Activated CD4-positive, alpha-beta memory T cell treated with anti-CD3 and anti-CD28 coated beads for 36 hours (primary cell): ENCODE measurements at regions not wholly inside any gene's neighbourhood (a gene's known extent, or its start where the extent isn't known, plus 50 kb on each side); places are given as distances from the start of the nearest gene placed in this dataset.
"Not testable (repeated sequence)": the region's sequence is repeated elsewhere in the genome, so short reads cannot be mapped to it uniquely, and the experiment has no call there.

Source experiments
- CTCF ChIA-PET: fragments of 350-600 bp; sonication (Branson Sonifier 250); formaldehyde crosslinking; loops from one replicate; lab custom pipeline; 2021; ENCODE audit warnings: antibody characterized with exemption, inconsistent platforms; lab: Charles Lee
- POLR2A ChIA-PET: fragments of 350-600 bp; sonication (Branson Sonifier 250); formaldehyde crosslinking; loops from one replicate; lab custom pipeline; 2021; ENCODE audit warnings: antibody characterized with exemption; lab: Charles Lee
- DNase-seq: peaks from one replicate; pipeline ENCODE4 v3.0.0-alpha.2; 2020
- H3K27ac Mint-ChIP-seq: one replicate; pipeline ENCODE4 v1.8.0; 2021; ENCODE audit warnings: mixed read lengths
- H3K27me3 Mint-ChIP-seq: one replicate; pipeline ENCODE4 v1.8.0; 2021; ENCODE audit warnings: mixed read lengths
- H3K36me3 Mint-ChIP-seq: one replicate; pipeline ENCODE4 v1.8.0; 2021; ENCODE audit warnings: mixed read lengths
- H3K4me1 Mint-ChIP-seq: one replicate; pipeline ENCODE4 v1.8.0; 2021; ENCODE audit warnings: low read depth, mixed read lengths
- H3K4me3 Mint-ChIP-seq: one replicate; pipeline ENCODE4 v1.8.0; 2021; ENCODE audit warnings: mild to moderate bottlenecking, mixed read lengths
- H3K9me3 Mint-ChIP-seq: one replicate; pipeline ENCODE4 v1.8.0; 2021; ENCODE audit warnings: mixed read lengths
- intact Hi-C: fragments of 100-400 bp; cut with micrococcal nuclease; formaldehyde crosslinking; loops from one replicate; pipeline ENCODE4 v1.15.1; 2023

DNA sequence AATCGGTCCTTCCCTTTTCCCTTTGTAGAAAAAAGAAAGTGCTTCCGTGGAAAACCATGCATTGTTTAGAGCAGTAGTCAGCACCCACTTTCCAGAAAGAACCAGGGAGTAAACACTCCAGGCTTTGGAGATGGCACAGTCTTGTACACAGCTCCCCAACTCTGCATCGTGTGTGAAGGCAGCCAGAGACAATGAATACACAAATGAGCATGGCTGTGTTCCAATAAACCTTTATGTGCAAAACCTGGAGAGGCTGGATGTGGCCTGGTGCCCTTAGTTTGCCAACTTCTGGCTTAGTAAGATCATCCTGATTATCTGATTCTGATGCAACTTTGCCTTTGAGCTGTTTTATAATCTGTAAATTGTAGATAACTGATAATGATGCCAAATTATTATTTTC lies 463.4 kb upstream of the TMEM132C start:
- intact Hi-C loops, result no loop called here
- Mint-ChIP-seq H3K4me3 (no peak overlapping the region), H3K4me1 (no peaks in the 10 kb centered on the region), H3K9me3 (peaks cover 2% of the 10 kb centered on the region), H3K36me3 (no peaks in the 10 kb centered on the region), H3K27me3 (no peaks in the 10 kb centered on the region), H3K27ac (no peak overlapping the region)
- no peak for DNase-seq
- CTCF ChIA-PET, result no interaction called here
- POLR2A ChIA-PET, result no interaction called here

DNA sequence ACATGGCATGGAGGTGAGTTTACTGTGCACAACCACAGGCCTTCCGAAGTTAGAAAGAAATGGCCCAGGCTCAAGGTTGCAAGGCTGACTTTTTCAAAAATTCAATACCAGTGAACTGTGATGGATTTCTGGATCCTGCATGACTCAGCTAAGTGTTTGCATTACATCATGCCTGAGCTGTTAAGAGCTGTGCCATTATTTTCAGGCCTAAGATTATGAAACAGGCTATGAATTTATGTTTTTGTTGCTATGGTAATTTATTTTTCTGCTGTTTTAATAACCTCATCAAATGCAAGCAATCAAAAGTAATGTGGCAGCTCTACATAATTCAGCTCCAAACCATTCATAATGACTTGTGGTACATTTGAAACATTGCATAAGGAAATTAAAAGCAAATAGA lies 457.7 kb upstream of the TMEM132C start:
- DNase-seq, result no peak
- H3K36me3 Mint-ChIP-seq, result no peaks in the 10 kb centered on the region
- no peaks in the 10 kb centered on the region for H3K27me3 Mint-ChIP-seq
- intact Hi-C loops, result no loop called here
- ChIA-PET POLR2A (no interaction called here), CTCF (no interaction called here)
- H3K27ac Mint-ChIP-seq, result no peak overlapping the region
- no peaks in the 10 kb centered on the region for H3K4me1 Mint-ChIP-seq
- peaks cover 6% of the 10 kb centered on the region for H3K9me3 Mint-ChIP-seq
- no peak overlapping the region for H3K4me3 Mint-ChIP-seq

- no peak overlapping the region for H3K27ac Mint-ChIP-seq
- ChIA-PET CTCF (no interaction called here), POLR2A (no interaction called here)
Measured at GRCh38 chr12:127810041-127810440, 456.9 kb upstream of the TMEM132C start.

DNA sequence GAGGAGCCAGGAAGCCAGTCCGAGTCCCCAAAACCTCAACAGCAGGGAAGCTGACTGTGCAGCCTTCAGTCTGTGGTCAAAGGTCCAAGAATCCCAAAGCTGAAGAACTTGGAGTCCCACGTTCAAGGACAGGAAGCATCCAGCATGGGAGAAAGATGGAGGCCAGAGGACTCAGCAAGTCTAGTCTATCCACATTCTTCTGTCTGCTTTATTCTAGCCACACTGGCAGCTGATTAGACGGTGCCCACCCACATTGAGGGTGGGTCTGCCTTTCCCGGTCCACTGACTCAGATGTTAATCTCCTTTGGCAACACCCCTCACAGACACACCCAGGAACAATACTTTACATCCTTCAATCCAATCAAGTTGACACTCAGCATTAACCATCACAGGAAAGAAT lies 456.5 kb upstream of the TMEM132C start:
- H3K9me3 Mint-ChIP-seq, intact Hi-C loops, CTCF ChIA-PET, DNase-seq, H3K27ac Mint-ChIP-seq, POLR2A ChIA-PET, H3K36me3 Mint-ChIP-seq, H3K4me1 Mint-ChIP-seq, H3K4me3 Mint-ChIP-seq, H3K27me3 Mint-ChIP-seq: not testable (repeated sequence)

More at GRCh38 chr12:127810041-127810440, 456.9 kb upstream of the TMEM132C start:
- no peaks in the 10 kb centered on the region for H3K27me3 Mint-ChIP-seq
- intact Hi-C loops, result no loop called here
- H3K9me3 Mint-ChIP-seq, result peaks cover 6% of the 10 kb centered on the region
- no peak overlapping the region for H3K4me3 Mint-ChIP-seq
- no peaks in the 10 kb centered on the region for H3K4me1 Mint-ChIP-seq
- H3K36me3 Mint-ChIP-seq, result no peaks in the 10 kb centered on the region
- no peak for DNase-seq

GRCh38 chr12:127811988-127812387 lies 455.0 kb upstream of the TMEM132C start:
- POLR2A ChIA-PET, result no interaction called here
- Mint-ChIP-seq H3K9me3 (peaks cover 6% of the 10 kb centered on the region), H3K27me3 (no peaks in the 10 kb centered on the region), H3K36me3 (no peaks in the 10 kb centered on the region), H3K4me1 (no peaks in the 10 kb centered on the region), H3K27ac (no peak overlapping the region), H3K4me3 (no peak overlapping the region)
- CTCF ChIA-PET, result no interaction called here
- intact Hi-C loops, result no loop called here
- no peak for DNase-seq

- Mint-ChIP-seq H3K27me3 (no peaks in the 10 kb centered on the region), H3K4me1 (no peaks in the 10 kb centered on the region), H3K9me3 (peaks cover 7% of the 10 kb centered on the region), H3K36me3 (no peaks in the 10 kb centered on the region), H3K4me3 (no peak overlapping the region), H3K27ac (no peak overlapping the region)
- ChIA-PET POLR2A (no interaction called here), CTCF (interaction anchor here (0.6 kb wide), 1 partner anchor 206 kb away, joined by 3 read pairs; no protein-coding TSS in a partner anchor)
- DNase-seq, result no peak
- intact Hi-C loops, result no loop called here
Measured at GRCh38 chr12:127813147-127813546, 453.8 kb upstream of the TMEM132C start.

DNA sequence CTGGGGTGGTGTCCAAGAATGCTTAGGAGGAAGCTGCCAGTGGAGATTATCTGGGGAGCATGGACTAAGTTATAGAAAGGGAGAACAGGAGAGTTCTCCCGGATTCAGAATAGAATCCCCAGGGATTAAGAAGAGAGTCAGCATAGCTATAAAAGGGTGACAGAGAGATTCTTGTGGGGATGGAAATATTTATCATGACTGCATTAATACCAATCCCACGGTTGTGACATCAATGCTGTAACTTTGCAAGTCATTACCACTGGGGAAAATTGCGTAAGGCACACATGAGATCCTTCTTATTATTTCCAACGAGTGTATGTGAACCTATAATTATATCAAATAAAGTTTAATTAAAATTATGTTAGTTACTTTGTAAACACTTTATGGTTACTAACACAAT lies 447.9 kb upstream of the TMEM132C start:
- no peak overlapping the region for H3K4me3 Mint-ChIP-seq
- POLR2A ChIA-PET, result no interaction called here
- DNase-seq, result no peak

DNA sequence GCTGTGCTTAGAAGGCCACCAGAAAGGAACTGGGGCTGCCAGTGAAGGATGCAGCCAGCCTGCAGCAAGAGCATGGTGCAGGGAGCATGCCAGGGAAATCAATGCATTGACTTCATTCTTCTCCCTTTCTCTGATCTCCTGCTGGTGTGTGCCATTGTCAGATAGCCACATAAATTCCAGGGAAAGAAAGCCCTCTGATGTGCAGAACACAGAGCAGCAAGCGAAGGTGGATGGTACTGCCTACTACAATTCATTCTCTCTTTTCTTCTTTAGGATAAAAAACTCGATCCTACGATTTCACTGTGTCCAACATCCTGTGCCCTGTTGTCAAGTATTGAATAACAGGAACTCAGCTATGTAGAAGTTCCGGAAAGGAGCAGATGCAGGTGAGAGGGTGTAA lies 446.7 kb upstream of the TMEM132C start:
- no peak overlapping the region for H3K4me3 Mint-ChIP-seq
- H3K4me1 Mint-ChIP-seq, result no peaks in the 10 kb centered on the region
- ChIA-PET POLR2A (no interaction called here), CTCF (no interaction called here)
- intact Hi-C loops, result no loop called here
- DNase-seq, result no peak
- H3K36me3 Mint-ChIP-seq, result no peaks in the 10 kb centered on the region
- H3K27me3 Mint-ChIP-seq, result no peaks in the 10 kb centered on the region
- no peak overlapping the region for H3K27ac Mint-ChIP-seq
- peaks cover 11% of the 10 kb centered on the region for H3K9me3 Mint-ChIP-seq

More for the DNA sequence above, 447.9 kb upstream of the TMEM132C start:
- Mint-ChIP-seq H3K27ac (no peak overlapping the region), H3K9me3 (peaks cover 9% of the 10 kb centered on the region), H3K4me1 (no peaks in the 10 kb centered on the region), H3K36me3 (no peaks in the 10 kb centered on the region), H3K27me3 (no peaks in the 10 kb centered on the region)
- intact Hi-C loops, result no loop called here
- CTCF ChIA-PET, result no interaction called here

GRCh38 chr12:127820846-127821245 lies 446.1 kb upstream of the TMEM132C start:
- DNase-seq, result no peak
- POLR2A ChIA-PET, result no interaction called here
- no peaks in the 10 kb centered on the region for H3K4me1 Mint-ChIP-seq
- CTCF ChIA-PET, result no interaction called here
- no peaks in the 10 kb centered on the region for H3K36me3 Mint-ChIP-seq
- intact Hi-C loops, result no loop called here
- no peak overlapping the region for H3K4me3 Mint-ChIP-seq
- no peak overlapping the region for H3K27ac Mint-ChIP-seq
- H3K27me3 Mint-ChIP-seq, result no peaks in the 10 kb centered on the region
- H3K9me3 Mint-ChIP-seq, result peaks cover 14% of the 10 kb centered on the region

- no peaks in the 10 kb centered on the region for H3K27me3 Mint-ChIP-seq
- no peaks in the 10 kb centered on the region for H3K4me1 Mint-ChIP-seq
- no peak overlapping the region for H3K27ac Mint-ChIP-seq
- intact Hi-C loops, result no loop called here
- peaks cover 18% of the 10 kb centered on the region for H3K9me3 Mint-ChIP-seq
- no peak for DNase-seq
- POLR2A ChIA-PET, result no interaction called here
- no peak overlapping the region for H3K4me3 Mint-ChIP-seq
- no peaks in the 10 kb centered on the region for H3K36me3 Mint-ChIP-seq
- CTCF ChIA-PET, result no interaction called here
Measured at GRCh38 chr12:127822809-127823411, 444.1 kb upstream of the TMEM132C start.

DNA sequence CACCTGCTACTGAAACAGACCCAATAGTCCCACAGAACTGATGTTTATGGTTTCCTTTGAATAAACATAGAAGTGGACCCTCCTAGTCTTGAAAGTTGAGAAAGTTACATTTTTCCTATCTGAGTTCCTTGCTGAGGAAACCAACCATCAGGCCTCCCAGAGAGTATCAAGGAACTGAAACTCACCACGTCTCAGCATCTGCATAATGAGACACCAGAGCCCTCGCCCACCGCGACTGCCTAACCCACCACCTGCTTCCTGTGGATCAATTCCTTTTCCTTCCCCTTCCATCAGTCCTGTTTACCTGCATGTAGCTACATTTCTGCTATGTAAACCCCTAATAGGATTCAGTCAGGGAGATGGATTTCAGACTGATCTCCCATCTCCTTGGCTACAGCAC lies 443.2 kb upstream of the TMEM132C start:
- Mint-ChIP-seq H3K4me1 (no peaks in the 10 kb centered on the region), H3K9me3 (peaks cover 19% of the 10 kb centered on the region), H3K27ac (no peak overlapping the region), H3K4me3 (no peak overlapping the region), H3K27me3 (no peaks in the 10 kb centered on the region), H3K36me3 (no peaks in the 10 kb centered on the region)
- intact Hi-C loops, result no loop called here
- ChIA-PET CTCF (no interaction called here), POLR2A (no interaction called here)
- no peak for DNase-seq

DNA sequence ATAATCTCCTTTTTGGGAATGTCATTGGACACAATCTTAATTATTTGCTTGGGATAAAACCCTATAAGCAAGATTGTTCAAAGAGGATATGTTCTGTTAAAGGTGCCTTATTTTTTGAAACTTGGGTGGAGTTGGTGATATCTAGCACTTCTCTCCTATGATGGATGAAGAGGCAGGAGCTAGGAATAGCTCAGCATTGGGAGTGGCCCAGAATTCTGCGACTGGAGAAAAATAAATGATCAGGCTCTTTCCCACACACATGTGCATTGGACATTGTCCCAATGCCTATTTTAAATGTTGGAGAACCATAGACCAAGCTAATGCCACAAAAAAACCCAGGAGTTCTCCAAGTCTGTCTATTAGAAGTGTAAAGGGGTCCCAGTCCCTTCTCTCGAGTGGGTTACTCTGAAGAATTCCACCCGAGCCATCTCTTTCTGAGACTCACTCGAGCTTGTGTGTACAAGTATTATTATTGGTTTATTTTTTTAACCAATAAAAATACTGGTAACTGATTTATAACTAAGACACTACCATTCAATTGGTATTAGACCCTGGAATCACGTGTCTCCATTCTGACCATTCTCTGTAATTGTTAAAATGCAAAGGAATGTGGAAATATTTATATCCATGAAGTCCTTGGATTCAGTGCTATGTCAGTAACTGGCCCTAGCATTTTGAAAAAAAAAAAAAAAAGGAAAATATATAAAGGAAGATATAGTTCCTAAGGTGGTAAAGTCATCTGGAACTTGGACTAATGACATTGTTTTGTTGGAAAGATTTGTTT lies 437.5 kb upstream of the TMEM132C start:
- H3K27ac Mint-ChIP-seq, result no peak overlapping the region
- no peak for DNase-seq
- no peaks in the 10 kb centered on the region for H3K36me3 Mint-ChIP-seq
- intact Hi-C loops, result no loop called here
- no peaks in the 10 kb centered on the region for H3K4me1 Mint-ChIP-seq
- H3K27me3 Mint-ChIP-seq, result no peaks in the 10 kb centered on the region
- ChIA-PET POLR2A (no interaction called here), CTCF (interaction anchor here (0.6 kb wide), 1 partner anchor 136 kb away, joined by 3 read pairs; no protein-coding TSS in a partner anchor)
- H3K9me3 Mint-ChIP-seq, result peaks cover 13% of the 10 kb centered on the region
- H3K4me3 Mint-ChIP-seq, result no peak overlapping the region

- ChIA-PET POLR2A (no interaction called here), CTCF (interaction anchor here (0.6 kb wide), 1 partner anchor 136 kb away, joined by 3 read pairs; no protein-coding TSS in a partner anchor)
- intact Hi-C loops, result no loop called here
- no peaks in the 10 kb centered on the region for H3K36me3 Mint-ChIP-seq
- H3K9me3 Mint-ChIP-seq, result peaks cover 13% of the 10 kb centered on the region
- no peaks in the 10 kb centered on the region for H3K4me1 Mint-ChIP-seq
- DNase-seq, result no peak
- no peak overlapping the region for H3K27ac Mint-ChIP-seq
- no peaks in the 10 kb centered on the region for H3K27me3 Mint-ChIP-seq
- no peak overlapping the region for H3K4me3 Mint-ChIP-seq
Measured at GRCh38 chr12:127830065-127830460, 436.9 kb upstream of the TMEM132C start.
